ENCODE measurements at regions not wholly inside any gene's neighbourhood (a gene's known extent, or its start where the extent isn't known, plus 50 kb on each side); places are given as distances from the start of the nearest gene placed in this dataset.

- no peak for DNase-seq
Observed at GRCh38 chr9:13896047-13896446, 417.9 kb downstream of the NFIB start.

GRCh38 chr9:13885258-13885657, 428.7 kb downstream of the NFIB start:
- no peak for DNase-seq

- DNase-seq = no peak
Observed at GRCh38 chr9:13879981-13880380, 434.0 kb downstream of the NFIB start.

- no peak for DNase-seq
Observed at GRCh38 chr9:13879011-13879410, 434.9 kb downstream of the NFIB start.

- no peak for DNase-seq
Observed at GRCh38 chr9:13878241-13878711, 435.7 kb downstream of the NFIB start.

GRCh38 chr9:13876741-13877140, 437.2 kb downstream of the NFIB start:
- no peak for DNase-seq

- no peak for DNase-seq
Observed at GRCh38 chr9:13873203-13873602, 440.7 kb downstream of the NFIB start.

GRCh38 chr9:13868336-13868735, 445.6 kb downstream of the NFIB start:
- no peak for DNase-seq

- DNase-seq = no peak
Observed at GRCh38 chr9:13865869-13866268, 448.1 kb downstream of the NFIB start.

- DNase-seq = no peak
Observed at GRCh38 chr9:13863112-13863511, 450.8 kb downstream of the NFIB start.

GRCh38 chr9:13862654-13863053, 451.3 kb downstream of the NFIB start:
- DNase-seq = no peak

GRCh38 chr9:13860946-13861640, 452.8 kb downstream of the NFIB start:
- no peak for DNase-seq

- no peak for DNase-seq
Observed at GRCh38 chr9:13860019-13860418, 453.9 kb downstream of the NFIB start.

GRCh38 chr9:13857521-13857920, 456.4 kb downstream of the NFIB start:
- DNase-seq = no peak

- no peak for DNase-seq
Observed at GRCh38 chr9:13847270-13847669, 466.7 kb downstream of the NFIB start.

- DNase-seq = no peak
Observed at GRCh38 chr9:13845460-13845859, 468.5 kb downstream of the NFIB start.

- DNase-seq = no peak
Observed at GRCh38 chr9:13841746-13842462, 472.0 kb downstream of the NFIB start.

GRCh38 chr9:13832446-13832845, 481.5 kb downstream of the NFIB start:
- DNase-seq = no peak

GRCh38 chr9:13823026-13823425, 490.9 kb downstream of the NFIB start:
- DNase-seq = no peak

GRCh38 chr9:13817754-13818278, 496.1 kb downstream of the NFIB start:
- DNase-seq = no peak

GRCh38 chr9:13816837-13817236, 497.1 kb downstream of the NFIB start:
- DNase-seq = no peak

GRCh38 chr9:13814647-13815400, 499.1 kb downstream of the NFIB start:
- no peak for DNase-seq

- DNase-seq = no peak
Observed at GRCh38 chr9:13811876-13812275, 502.1 kb downstream of the NFIB start.

GRCh38 chr9:13810510-13810909, 503.4 kb downstream of the NFIB start:
- no peak for DNase-seq
